VCaP (cell line): ENCODE measurements at regions not wholly inside any gene's neighbourhood (a gene's known extent, or its start where the extent isn't known, plus 50 kb on each side); places are given as distances from the start of the nearest gene placed in this dataset.

ENCODE experiments used
- H3K27ac ChIP-seq: fragments of 450-650 bp; 2 replicates; pipeline ENCODE4 v1.5.1; 2017
- CTCF ChIP-seq: fragments of 450-650 bp; conservative IDR thresholded peaks from 2 replicates; pipeline ENCODE4 v1.5.1; 2017; ENCODE audit warnings: mild to moderate bottlenecking, moderate library complexity

- TF ChIP-seq CTCF: no peak
- no peak overlapping the region for H3K27ac ChIP-seq
Observed at GRCh38 chr11:91265946-91266345, 958.7 kb upstream of the FAT3 start.

- no peak overlapping the region for H3K27ac ChIP-seq
- TF ChIP-seq CTCF: no peak
Observed at GRCh38 chr11:91264481-91264880, 960.1 kb upstream of the FAT3 start.

GRCh38 chr11:91263496-91264365 lies 960.9 kb upstream of the FAT3 start:
- no peak for TF ChIP-seq CTCF
- no peak overlapping the region for H3K27ac ChIP-seq

DNA sequence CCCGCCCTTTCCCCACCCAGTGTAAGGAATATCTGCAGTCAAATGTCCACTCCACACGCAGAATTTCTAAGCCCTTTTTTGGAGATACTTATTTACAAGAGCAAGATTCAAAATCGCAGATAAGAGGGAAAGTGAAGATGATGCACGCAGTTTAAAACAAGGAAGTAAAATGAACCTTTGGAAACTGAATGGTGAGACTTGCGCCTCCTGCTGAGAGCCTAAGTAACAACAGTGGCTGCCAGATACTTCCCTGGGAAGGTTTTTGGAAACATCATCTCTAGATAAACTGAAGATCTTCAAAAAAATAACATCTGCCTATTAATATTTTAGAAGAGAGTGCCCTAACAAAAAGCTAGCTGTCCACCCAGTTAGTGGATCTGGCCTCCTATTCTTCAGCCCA lies 963.1 kb upstream of the FAT3 start:
- TF ChIP-seq CTCF: 0 out of 2 replicates have a peak, but pooled peaks have one; percentile 29
- no peak overlapping the region for H3K27ac ChIP-seq

DNA sequence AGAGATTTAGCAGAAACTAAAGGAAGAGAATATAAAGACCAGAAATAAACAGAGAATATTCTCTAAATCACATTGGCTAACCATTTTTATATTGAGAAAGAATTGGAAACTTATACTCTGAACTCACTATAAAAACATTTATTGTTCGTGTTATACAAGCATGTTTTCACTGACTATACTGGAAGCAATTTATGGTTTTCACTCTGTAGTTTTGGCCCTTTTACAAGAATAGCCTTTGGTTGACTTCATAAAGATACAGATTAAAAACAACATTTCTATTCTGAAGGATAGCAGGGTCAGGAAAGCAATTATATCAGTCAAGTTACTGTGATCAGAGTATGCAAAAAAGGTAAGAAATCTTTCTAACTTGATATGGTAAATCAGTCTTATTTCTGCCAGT lies 965.7 kb upstream of the FAT3 start:
- TF ChIP-seq CTCF: no peak
- no peak overlapping the region for H3K27ac ChIP-seq

GRCh38 chr11:91257667-91258066 lies 967.0 kb upstream of the FAT3 start:
- no peak for TF ChIP-seq CTCF
- no peak overlapping the region for H3K27ac ChIP-seq

DNA sequence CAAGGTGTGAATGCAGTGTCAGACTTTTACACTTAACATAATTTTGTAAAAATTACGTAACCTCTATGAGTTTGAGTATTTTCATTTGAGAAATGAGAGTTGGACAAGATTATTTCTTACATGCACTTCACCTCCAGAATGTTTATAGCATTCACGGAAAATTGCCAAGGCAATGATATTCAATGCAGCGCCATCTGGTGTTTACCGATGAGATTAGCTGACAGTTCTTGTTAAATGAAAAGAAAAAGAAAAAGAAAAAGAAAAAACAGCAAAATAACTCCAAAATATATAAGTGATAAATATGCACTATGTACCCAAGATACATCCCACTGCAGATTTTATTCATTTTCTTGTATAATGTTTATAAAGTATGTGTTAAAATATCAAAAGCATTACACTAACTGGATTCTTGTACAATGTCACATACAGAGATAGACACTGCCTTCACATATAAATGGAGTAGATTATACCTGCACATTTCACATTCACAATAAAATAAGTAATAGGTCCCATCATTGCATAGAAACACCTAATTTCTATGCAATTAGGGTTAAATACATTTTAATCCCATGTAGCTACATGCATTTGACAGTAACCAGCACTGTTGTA lies 976.3 kb upstream of the FAT3 start:
- TF ChIP-seq CTCF: peak; percentile 90
- H3K27ac ChIP-seq: no peak overlapping the region
